Lung (tissue), 11 donors: ENCODE measurements at regions not wholly inside any gene's neighbourhood (a gene's known extent, or its start where the extent isn't known, plus 50 kb on each side); places are given as distances from the start of the nearest gene placed in this dataset.
A peak's percentile ranks its signal among the peaks of the same experiment; 100 is the strongest.

Source experiments
- ATAC-seq: fragments of 200-7000 bp; cut with Tn5 transposase; one replicate; pipeline ENCODE4 v1.9.1; 2020; ENCODE audit warnings: moderate number of reproducible peaks; ENCODE audit not compliant: insufficient read depth, low FRiP score
- DNase-seq, 3 donors: peaks; one replicate each; pipeline ENCODE4 v3.0.0-alpha.2; 2013 to 2017
- H3K27ac ChIP-seq, 2 donors: one replicate each; pipeline ENCODE4 v1.5.1; 2013; ENCODE audit warnings: mild to moderate bottlenecking in 2 of 2, moderate library complexity in 2 of 2, control low read depth in 1 of 2, inconsistent platforms in 1 of 2, low read depth in 1 of 2, low read length in 1 of 2
- H3K27me3 ChIP-seq, 3 donors: one replicate each; pipeline ENCODE4 v1.5.1; 2013; ENCODE audit warnings: low read length in 2 of 3; ENCODE audit not compliant: control insufficient read depth in 3 of 3, insufficient read depth in 3 of 3
- H3K36me3 ChIP-seq, 4 donors: one replicate each; pipeline ENCODE4 v1.5.1; 2013; ENCODE audit warnings: low read length in 4 of 4, mild to moderate bottlenecking in 1 of 4, moderate library complexity in 1 of 4; ENCODE audit not compliant: control insufficient read depth in 4 of 4, insufficient read depth in 4 of 4
- H3K4me1 ChIP-seq, 5 donors: one replicate each; pipeline ENCODE4 v1.5.1; 2013; ENCODE audit warnings: low read length in 5 of 5, mild to moderate bottlenecking in 2 of 5, moderate library complexity in 1 of 5; ENCODE audit not compliant: control insufficient read depth in 5 of 5, insufficient read depth in 5 of 5
- H3K4me3 ChIP-seq: one replicate; pipeline ENCODE4 v1.5.1; 2013; ENCODE audit warnings: mild to moderate bottlenecking, control low read depth, moderate library complexity
- H3K9ac ChIP-seq, 2 donors: one replicate each; pipeline ENCODE4 v1.5.1; 2013; ENCODE audit warnings: low read length in 2 of 2, control low read depth in 1 of 2; ENCODE audit not compliant: insufficient read depth in 1 of 2
- H3K9me3 ChIP-seq, 4 donors: one replicate each; pipeline ENCODE4 v1.5.1; 2013; ENCODE audit warnings: low read length in 3 of 4, mild to moderate bottlenecking in 1 of 4, moderate library complexity in 1 of 4; ENCODE audit not compliant: control insufficient read depth in 4 of 4, insufficient read depth in 3 of 4
- CTCF ChIP-seq: IDR thresholded peaks from 2 replicates; pipeline ENCODE4 v1.5.1; 2012; ENCODE audit warnings: mild to moderate bottlenecking; ENCODE audit errors: control extremely low read depth, extremely low read depth
- WGBS, 2 donors: extraction: QIAGEN DNeasy Blood & Tissue Kit; methylation state at CpG; one replicate each; pipeline ENCODE4 v1.1.7; 2013; 5-methylcytosine and 5-hydroxymethylcytosine counted together
- donor health status: control.
- donor health status: control.
- donor health status: Bipolar disorder and iron deficiency.
- donor health status: healthy.
- donor health status: DM: yes; HTN: yes; CAD: no.

GRCh38 chr13:58906329-58907007 lies 1257.3 kb downstream of the DIAPH3 start:
- Histone ChIP-seq H3K36me3 (no peaks in the 10 kb centered on the region), H3K27ac (no peak overlapping the region), H3K4me3 (no peak overlapping the region), H3K9me3 (peaks cover 0 to 3% (median 0%) of the 10 kb centered on the region in 4 donors), H3K27me3 (no peaks in the 10 kb centered on the region), H3K4me1 (peaks cover 0 to 7% (median 0%) of the 10 kb centered on the region in 5 donors), H3K9ac (no peak overlapping the region)
- 88 to 91% methylated on average over 3 of the region's 3 CpGs for WGBS, 2 donors
- no peak for ATAC-seq
- no peak for TF ChIP-seq CTCF
- peak in 1 of 3 donors; percentile 9 for DNase-seq

- DNase-seq (peak in 1 of 3 donors; percentile 8), ATAC-seq (no peak)
- H3K27me3 ChIP-seq, result no peaks in the 10 kb centered on the region
- H3K4me3 ChIP-seq, result no peak overlapping the region
- H3K27ac ChIP-seq, result no peak overlapping the region
- H3K36me3 ChIP-seq, result no peaks in the 10 kb centered on the region
- peaks cover 0 to 5% (median 0%) of the 10 kb centered on the region in 5 donors for H3K4me1 ChIP-seq
- H3K9me3 ChIP-seq, result peaks cover 0 to 3% (median 0%) of the 10 kb centered on the region in 4 donors
- TF ChIP-seq CTCF, result no peak
- no peak overlapping the region for H3K9ac ChIP-seq
These were observed 1256.4 kb downstream of the DIAPH3 start for GRCh38 chr13:58907347-58907746.

- Histone ChIP-seq H3K9me3 (peaks cover 0 to 3% (median 0%) of the 10 kb centered on the region in 4 donors), H3K27ac (no peak overlapping the region), H3K36me3 (no peaks in the 10 kb centered on the region), H3K27me3 (no peaks in the 10 kb centered on the region), H3K9ac (no peak overlapping the region), H3K4me1 (peaks cover 0 to 1% (median 0%) of the 10 kb centered on the region in 5 donors), H3K4me3 (no peak overlapping the region)
- DNase-seq, result no peak
- TF ChIP-seq CTCF, result no peak
- ATAC-seq, result no peak
- 78 to 81% methylated on average over 2 of the region's 2 CpGs for WGBS, 2 donors
These were observed 1255.6 kb downstream of the DIAPH3 start for GRCh38 chr13:58908019-58908679.
